Osteoblast (primary cell): ENCODE measurements at regions not wholly inside any gene's neighbourhood (a gene's known extent, or its start where the extent isn't known, plus 50 kb on each side); places are given as distances from the start of the nearest gene placed in this dataset.

Source experiments
- DNase-seq: peaks from one replicate; pipeline ENCODE4 v3.0.0; 2011; ENCODE audit warnings: low spot score, mixed read lengths; ENCODE audit not compliant: insufficient read length; ENCODE audit errors: missing footprints
- H2AFZ ChIP-seq: 2 replicates; pipeline ENCODE4 v1.6.0; 2011; ENCODE audit warnings: mild to moderate bottlenecking, low read length
- H3K27ac ChIP-seq: 2 replicates; pipeline ENCODE4 v1.5.1; 2011; ENCODE audit warnings: mild to moderate bottlenecking, low read depth, low read length, moderate library complexity
- H3K27me3 ChIP-seq: 2 replicates; pipeline ENCODE4 v1.6.0; 2012; ENCODE audit warnings: mild to moderate bottlenecking, control low read depth, inconsistent platforms, low read length, moderate library complexity; ENCODE audit not compliant: insufficient read depth
- H3K36me3 ChIP-seq: 2 replicates; pipeline ENCODE4 v1.5.1; 2011; ENCODE audit warnings: mild to moderate bottlenecking, low read length, control low read depth, moderate library complexity; ENCODE audit not compliant: insufficient read depth
- H3K4me1 ChIP-seq: 2 replicates; pipeline ENCODE4 v1.5.1; 2011; ENCODE audit warnings: mild to moderate bottlenecking, low read length, control low read depth, moderate library complexity; ENCODE audit not compliant: insufficient read depth
- H3K4me2 ChIP-seq: 2 replicates; pipeline ENCODE4 v1.6.0; 2011; ENCODE audit warnings: mild to moderate bottlenecking, low read length; ENCODE audit not compliant: insufficient read depth
- H3K4me3 ChIP-seq: fragments of 200-600 bp; sonication (generic); 3 replicates; pipeline ENCODE4 v1.5.1; 2012; ENCODE audit warnings: mild to moderate bottlenecking, low read length, inconsistent platforms; ENCODE audit not compliant: insufficient read depth
- H3K79me2 ChIP-seq: 2 replicates; pipeline ENCODE4 v1.6.0; 2012; ENCODE audit warnings: mild to moderate bottlenecking, low read length, control low read depth, inconsistent platforms; ENCODE audit not compliant: insufficient read depth
- H3K9me3 ChIP-seq: 2 replicates; pipeline ENCODE4 v1.5.1; 2011; ENCODE audit warnings: low read depth, low read length, control low read depth
- H4K20me1 ChIP-seq: 2 replicates; pipeline ENCODE4 v1.6.0; 2012; ENCODE audit warnings: mild to moderate bottlenecking, low read length, control low read depth; ENCODE audit not compliant: insufficient read depth
- TF ChIP-seq, protein P1 (sequence below): IDR thresholded peaks from 2 replicates; pipeline ENCODE4 v1.5.1; 2011; ENCODE audit warnings: mild to moderate bottlenecking, low read depth, low read length, moderate library complexity; ENCODE audit errors: extremely low read depth

DNA sequence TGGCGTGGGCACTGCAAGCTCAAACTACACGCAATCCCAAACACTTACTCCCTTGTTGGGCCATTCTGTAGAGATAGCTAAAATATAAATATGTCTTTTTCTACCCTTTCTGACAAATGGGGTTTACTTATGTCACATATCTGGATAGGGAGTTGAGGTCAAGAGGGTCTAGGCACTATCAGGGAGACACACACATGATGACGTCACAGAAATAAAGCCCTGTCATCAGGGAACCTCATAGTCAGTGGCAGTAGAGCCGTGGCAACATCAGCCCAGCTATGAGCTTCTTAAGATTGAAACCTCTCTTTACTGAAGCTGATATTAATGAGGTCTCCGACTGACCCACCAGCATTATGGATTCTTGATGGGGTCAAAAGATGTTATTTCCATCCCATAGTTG lies 234.6 kb upstream of the CDH7 start:
- H3K9me3 ChIP-seq: no peaks in the 10 kb centered on the region
- no peaks in the 10 kb centered on the region for H3K27me3 ChIP-seq
- DNase-seq: no peak
- no peak overlapping the region for H2AFZ ChIP-seq
- H3K4me2 ChIP-seq: no peak overlapping the region
- H3K27ac ChIP-seq: no peak overlapping the region
- H3K36me3 ChIP-seq: no peaks in the 10 kb centered on the region
- no peaks in the 10 kb centered on the region for H3K4me1 ChIP-seq
- TF ChIP-seq, protein P1, sequence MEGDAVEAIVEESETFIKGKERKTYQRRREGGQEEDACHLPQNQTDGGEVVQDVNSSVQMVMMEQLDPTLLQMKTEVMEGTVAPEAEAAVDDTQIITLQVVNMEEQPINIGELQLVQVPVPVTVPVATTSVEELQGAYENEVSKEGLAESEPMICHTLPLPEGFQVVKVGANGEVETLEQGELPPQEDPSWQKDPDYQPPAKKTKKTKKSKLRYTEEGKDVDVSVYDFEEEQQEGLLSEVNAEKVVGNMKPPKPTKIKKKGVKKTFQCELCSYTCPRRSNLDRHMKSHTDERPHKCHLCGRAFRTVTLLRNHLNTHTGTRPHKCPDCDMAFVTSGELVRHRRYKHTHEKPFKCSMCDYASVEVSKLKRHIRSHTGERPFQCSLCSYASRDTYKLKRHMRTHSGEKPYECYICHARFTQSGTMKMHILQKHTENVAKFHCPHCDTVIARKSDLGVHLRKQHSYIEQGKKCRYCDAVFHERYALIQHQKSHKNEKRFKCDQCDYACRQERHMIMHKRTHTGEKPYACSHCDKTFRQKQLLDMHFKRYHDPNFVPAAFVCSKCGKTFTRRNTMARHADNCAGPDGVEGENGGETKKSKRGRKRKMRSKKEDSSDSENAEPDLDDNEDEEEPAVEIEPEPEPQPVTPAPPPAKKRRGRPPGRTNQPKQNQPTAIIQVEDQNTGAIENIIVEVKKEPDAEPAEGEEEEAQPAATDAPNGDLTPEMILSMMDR: no peak
- no peak overlapping the region for H3K4me3 ChIP-seq
- no peaks in the 10 kb centered on the region for H4K20me1 ChIP-seq
- H3K79me2 ChIP-seq: no peaks in the 10 kb centered on the region

DNA sequence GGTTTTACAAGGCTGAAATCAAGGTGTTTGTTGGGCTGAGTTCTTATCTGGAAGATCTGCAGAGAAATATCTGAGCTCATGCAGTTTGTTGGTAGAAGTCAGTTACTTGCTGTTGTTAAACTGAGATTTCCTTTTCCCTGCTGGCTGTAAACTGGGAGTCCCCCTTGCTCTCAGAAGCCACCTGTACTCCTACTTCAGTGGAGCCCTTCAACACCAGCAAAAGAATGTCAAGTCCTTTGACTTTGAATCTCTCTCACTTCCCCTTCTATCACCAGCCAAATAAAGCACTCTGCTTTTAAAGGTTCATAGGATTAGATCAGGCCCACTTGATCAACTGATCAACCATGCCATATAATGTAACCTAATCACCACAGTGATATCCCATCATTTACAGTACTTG lies 252.2 kb upstream of the CDH7 start:
- Histone ChIP-seq H3K4me3 (no peak overlapping the region), H3K4me2 (no peak overlapping the region), H3K4me1 (no peaks in the 10 kb centered on the region), H3K79me2 (no peaks in the 10 kb centered on the region), H3K9me3 (peaks cover 2% of the 10 kb centered on the region), H3K36me3 (no peaks in the 10 kb centered on the region), H3K27me3 (no peaks in the 10 kb centered on the region), H3K27ac (no peak overlapping the region), H4K20me1 (no peaks in the 10 kb centered on the region), H2AFZ (no peak overlapping the region)
- no peak for DNase-seq
- TF ChIP-seq, protein P1: no peak

DNA sequence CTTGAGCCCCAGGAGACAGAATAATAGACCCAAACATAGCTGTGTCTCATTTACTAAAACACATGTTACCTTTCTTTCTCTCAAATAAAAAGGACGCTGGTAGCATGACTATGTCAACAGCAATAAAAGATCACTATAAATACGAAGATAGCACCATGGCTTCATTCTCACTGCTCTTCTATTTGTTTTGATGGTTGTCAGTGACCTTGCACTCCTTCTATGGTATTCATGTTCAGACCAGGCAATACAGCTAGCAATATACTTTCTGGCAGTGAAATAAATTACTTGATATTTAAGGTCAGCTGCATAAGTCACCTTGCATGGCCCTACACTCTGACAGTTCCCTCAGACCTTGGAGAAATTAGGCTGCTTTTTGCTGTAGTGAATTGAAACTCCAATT lies 263.2 kb upstream of the CDH7 start:
- H2AFZ ChIP-seq: no peak overlapping the region
- no peak overlapping the region for H3K4me2 ChIP-seq
- no peaks in the 10 kb centered on the region for H3K36me3 ChIP-seq
- no peak overlapping the region for H3K4me3 ChIP-seq
- no peak overlapping the region for H3K27ac ChIP-seq
- H3K27me3 ChIP-seq: no peaks in the 10 kb centered on the region
- H4K20me1 ChIP-seq: no peaks in the 10 kb centered on the region
- TF ChIP-seq, protein P1: no peak
- DNase-seq: no peak
- no peaks in the 10 kb centered on the region for H3K9me3 ChIP-seq
- H3K79me2 ChIP-seq: no peaks in the 10 kb centered on the region
- no peaks in the 10 kb centered on the region for H3K4me1 ChIP-seq

DNA sequence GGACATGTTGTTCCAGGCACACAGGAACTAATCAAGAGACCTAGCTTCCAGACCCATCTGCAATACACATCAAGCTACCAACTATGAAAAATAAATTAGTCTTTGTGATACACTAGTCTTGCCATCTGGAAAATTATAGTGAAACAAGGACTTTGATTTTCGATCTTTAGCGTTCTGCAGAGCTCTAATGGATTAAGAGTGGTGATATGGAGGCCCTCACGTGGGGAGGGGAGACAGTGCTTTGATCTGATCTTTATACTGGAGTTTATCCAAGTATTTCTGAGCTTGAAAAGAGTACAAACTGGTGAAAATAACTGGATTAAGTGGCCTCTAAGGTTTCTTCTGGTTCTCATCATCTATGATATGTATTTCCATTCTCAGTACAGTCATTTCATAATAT lies 273.4 kb upstream of the CDH7 start:
- Histone ChIP-seq H3K4me3 (no peak overlapping the region), H3K79me2 (no peaks in the 10 kb centered on the region), H3K4me1 (no peaks in the 10 kb centered on the region), H3K9me3 (peaks cover 2% of the 10 kb centered on the region), H3K4me2 (no peak overlapping the region), H4K20me1 (no peaks in the 10 kb centered on the region), H3K36me3 (no peaks in the 10 kb centered on the region), H3K27ac (no peak overlapping the region), H2AFZ (no peak overlapping the region), H3K27me3 (no peaks in the 10 kb centered on the region)
- TF ChIP-seq, protein P1: no peak
- DNase-seq: no peak
